MG63 (cell line): ENCODE measurements at regions not wholly inside any gene's neighbourhood (a gene's known extent, or its start where the extent isn't known, plus 50 kb on each side); places are given as distances from the start of the nearest gene placed in this dataset.

ENCODE experiments used
- DNase-seq: peaks from one replicate; pipeline ENCODE4 v3.0.0-alpha.2; 2020
- H3K27me3 ChIP-seq: fragments of 250-450 bp; sonication (Bioruptor Pico); 2 replicates; pipeline ENCODE4 v1.5.1; 2020; ENCODE audit warnings: mild to moderate bottlenecking, moderate library complexity
- H3K36me3 ChIP-seq: fragments of 250-450 bp; sonication (Bioruptor Pico); 2 replicates; pipeline ENCODE4 v1.5.1; 2020; ENCODE audit warnings: mild to moderate bottlenecking, moderate library complexity
- H3K4me3 ChIP-seq: fragments of 250-450 bp; sonication (Bioruptor Pico); 2 replicates; pipeline ENCODE4 v1.5.1; 2020; ENCODE audit warnings: mild to moderate bottlenecking, moderate library complexity
- H3K9me3 ChIP-seq: fragments of 250-450 bp; sonication (Bioruptor Pico); 2 replicates; pipeline ENCODE4 v1.5.1; 2020; ENCODE audit warnings: mild to moderate bottlenecking, moderate library complexity

- Histone ChIP-seq H3K36me3 (no peaks in the 10 kb centered on the region), H3K4me3 (no peak overlapping the region), H3K27me3 (no peaks in the 10 kb centered on the region), H3K9me3 (no peaks in the 10 kb centered on the region)
- DNase-seq = no peak
Observed at GRCh38 chr1:39085174-39085573, 59.0 kb downstream of the NDUFS5 start.

- DNase-seq = no peak
- no peak overlapping the region for H3K4me3 ChIP-seq
- H3K36me3 ChIP-seq = no peaks in the 10 kb centered on the region
Observed at GRCh38 chr1:39086386-39086785, 60.2 kb downstream of the NDUFS5 start.

GRCh38 chr1:39086865-39087409 lies 60.8 kb downstream of the NDUFS5 start:
- no peak overlapping the region for H3K4me3 ChIP-seq
- no peaks in the 10 kb centered on the region for H3K9me3 ChIP-seq
- H3K27me3 ChIP-seq = no peaks in the 10 kb centered on the region
- peak; percentile 38 for DNase-seq
- no peaks in the 10 kb centered on the region for H3K36me3 ChIP-seq

More at GRCh38 chr1:39086386-39086785, 60.2 kb downstream of the NDUFS5 start:
- Histone ChIP-seq H3K9me3 (no peaks in the 10 kb centered on the region), H3K27me3 (no peaks in the 10 kb centered on the region)

- Histone ChIP-seq H3K9me3 (no peaks in the 10 kb centered on the region), H3K4me3 (no peak overlapping the region), H3K27me3 (no peaks in the 10 kb centered on the region), H3K36me3 (no peaks in the 10 kb centered on the region)
- DNase-seq = no peak
Observed at GRCh38 chr1:39087435-39087834, 61.3 kb downstream of the NDUFS5 start.

GRCh38 chr1:39088658-39089057 lies 62.5 kb downstream of the NDUFS5 start:
- Histone ChIP-seq H3K9me3 (no peaks in the 10 kb centered on the region), H3K36me3 (no peaks in the 10 kb centered on the region), H3K4me3 (no peak overlapping the region), H3K27me3 (no peaks in the 10 kb centered on the region)
- DNase-seq = no peak

- Histone ChIP-seq H3K36me3 (no peaks in the 10 kb centered on the region), H3K4me3 (no peak overlapping the region), H3K27me3 (no peaks in the 10 kb centered on the region), H3K9me3 (no peaks in the 10 kb centered on the region)
- DNase-seq = peak; percentile 37
Observed at GRCh38 chr1:39089931-39090521, 63.9 kb downstream of the NDUFS5 start.

GRCh38 chr1:39090757-39091380 lies 64.7 kb downstream of the NDUFS5 start:
- DNase-seq = no peak
- no peaks in the 10 kb centered on the region for H3K27me3 ChIP-seq
- H3K4me3 ChIP-seq = no peak overlapping the region
- no peaks in the 10 kb centered on the region for H3K9me3 ChIP-seq
- H3K36me3 ChIP-seq = no peaks in the 10 kb centered on the region

GRCh38 chr1:39091845-39092645 lies 65.9 kb downstream of the NDUFS5 start:
- no peak overlapping the region for H3K4me3 ChIP-seq
- peak; percentile 24 for DNase-seq
- H3K36me3 ChIP-seq = no peaks in the 10 kb centered on the region
- H3K27me3 ChIP-seq = no peaks in the 10 kb centered on the region
- no peaks in the 10 kb centered on the region for H3K9me3 ChIP-seq

GRCh38 chr1:39094685-39095084 lies 68.5 kb downstream of the NDUFS5 start:
- Histone ChIP-seq H3K36me3 (no peaks in the 10 kb centered on the region), H3K9me3 (no peaks in the 10 kb centered on the region), H3K27me3 (no peaks in the 10 kb centered on the region), H3K4me3 (no peak overlapping the region)
- no peak for DNase-seq

- H3K9me3 ChIP-seq = no peaks in the 10 kb centered on the region
- no peaks in the 10 kb centered on the region for H3K36me3 ChIP-seq
- no peak overlapping the region for H3K4me3 ChIP-seq
- no peaks in the 10 kb centered on the region for H3K27me3 ChIP-seq
- peak; percentile 68 for DNase-seq
Observed at GRCh38 chr1:39098546-39099250, 72.5 kb downstream of the NDUFS5 start.

- Histone ChIP-seq H3K4me3 (no peak overlapping the region), H3K36me3 (no peaks in the 10 kb centered on the region), H3K27me3 (no peaks in the 10 kb centered on the region), H3K9me3 (no peaks in the 10 kb centered on the region)
- no peak for DNase-seq
Observed at GRCh38 chr1:39102537-39103327, 76.6 kb downstream of the NDUFS5 start.

GRCh38 chr1:39103328-39104157 lies 77.4 kb downstream of the NDUFS5 start:
- no peak for DNase-seq

GRCh38 chr1:39104158-39105060 lies 78.3 kb downstream of the NDUFS5 start:
- peak overlapping the region; percentile 47 for H3K4me3 ChIP-seq
- DNase-seq = peak; percentile 50
- no peaks in the 10 kb centered on the region for H3K36me3 ChIP-seq

More at GRCh38 chr1:39103328-39104157, 77.4 kb downstream of the NDUFS5 start:
- no peaks in the 10 kb centered on the region for H3K27me3 ChIP-seq
- H3K9me3 ChIP-seq = no peaks in the 10 kb centered on the region
- no peaks in the 10 kb centered on the region for H3K36me3 ChIP-seq
- no peak overlapping the region for H3K4me3 ChIP-seq

GRCh38 chr1:39105061-39105840 lies 79.1 kb downstream of the NDUFS5 start:
- peak; percentile 79 for DNase-seq

More at GRCh38 chr1:39104158-39105060, 78.3 kb downstream of the NDUFS5 start:
- no peaks in the 10 kb centered on the region for H3K27me3 ChIP-seq
- no peaks in the 10 kb centered on the region for H3K9me3 ChIP-seq

More at GRCh38 chr1:39105061-39105840, 79.1 kb downstream of the NDUFS5 start:
- H3K27me3 ChIP-seq = no peaks in the 10 kb centered on the region
- H3K9me3 ChIP-seq = no peaks in the 10 kb centered on the region
- peak overlapping the region; percentile 71 for H3K4me3 ChIP-seq
- H3K36me3 ChIP-seq = no peaks in the 10 kb centered on the region
